ENCODE measurements at regions not wholly inside any gene's neighbourhood (a gene's known extent, or its start where the extent isn't known, plus 50 kb on each side); places are given as distances from the start of the nearest gene placed in this dataset.

DNA sequence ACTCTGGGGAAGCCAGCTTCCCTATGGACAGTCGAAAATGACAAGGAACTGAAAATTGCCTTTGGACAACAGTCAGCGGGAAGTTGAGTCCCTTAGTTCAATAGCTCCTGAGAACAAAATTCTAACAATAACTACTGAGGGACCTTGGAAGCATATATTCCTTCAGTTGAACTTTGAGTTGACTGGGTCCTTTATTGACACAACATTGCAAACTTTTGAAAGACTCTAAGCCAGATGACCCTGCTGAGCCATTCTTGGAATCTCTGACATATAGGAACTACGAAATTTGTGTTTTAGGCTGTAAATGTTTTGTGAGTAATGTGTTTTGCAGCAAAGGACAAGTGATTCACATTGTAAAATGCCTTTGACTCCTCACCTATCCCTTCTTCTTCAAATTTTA is 548.8 kb upstream of the LCORL start:
- no peak for DNase-seq (ENCODE audit: low spot score)

DNA sequence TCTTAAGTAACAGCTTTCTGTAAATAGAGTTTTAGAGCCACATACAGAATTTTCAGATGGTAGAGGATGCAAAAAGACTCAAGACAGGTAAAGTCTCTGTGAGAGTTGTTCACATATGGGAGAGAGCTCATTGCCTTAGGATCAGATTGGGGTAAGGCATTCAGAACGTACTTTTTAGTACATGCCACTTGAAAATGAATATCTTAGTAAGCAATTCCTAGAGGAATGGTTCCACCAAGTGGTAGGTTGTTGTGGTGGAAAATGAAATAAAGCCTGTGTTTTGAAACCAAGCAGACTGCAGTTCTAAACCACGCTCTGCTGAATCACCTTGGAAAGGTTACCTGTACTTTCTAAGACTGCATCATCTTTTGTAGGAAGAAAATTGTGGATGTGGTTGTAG is 547.0 kb upstream of the LCORL start:
- DNase-seq (ENCODE audit: low spot score): no peak

- DNase-seq (ENCODE audit: low spot score): no peak
Measured at GRCh38 chr4:18566970-18567799, 545.6 kb upstream of the LCORL start.

DNA sequence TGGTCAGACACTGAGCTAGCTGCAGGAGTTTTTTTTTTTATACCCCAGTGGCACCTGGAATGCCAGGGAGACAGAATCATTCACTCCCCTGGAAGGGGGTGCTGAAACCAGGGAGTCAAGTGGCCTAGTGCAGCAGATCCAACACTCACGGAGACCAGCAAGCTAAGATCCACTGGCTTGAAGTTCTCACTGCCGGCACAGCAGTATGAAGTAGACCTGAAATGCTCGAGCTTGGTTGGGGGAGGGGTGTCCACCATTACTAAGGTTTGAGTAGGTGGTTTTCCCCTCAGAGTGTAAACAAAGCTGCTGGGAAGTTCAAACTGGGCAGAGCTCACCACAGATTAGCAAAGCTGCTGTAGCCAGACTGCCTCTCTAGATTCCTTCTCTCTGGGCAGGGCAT is 537.9 kb upstream of the LCORL start:
- no peak for DNase-seq (ENCODE audit: low spot score)

- no peak for DNase-seq (ENCODE audit: low spot score)
Measured at GRCh38 chr4:18556402-18556801, 534.8 kb upstream of the LCORL start.

GRCh38 chr4:18540349-18540748 is 518.8 kb upstream of the LCORL start:
- DNase-seq (ENCODE audit: low spot score): no peak

DNA sequence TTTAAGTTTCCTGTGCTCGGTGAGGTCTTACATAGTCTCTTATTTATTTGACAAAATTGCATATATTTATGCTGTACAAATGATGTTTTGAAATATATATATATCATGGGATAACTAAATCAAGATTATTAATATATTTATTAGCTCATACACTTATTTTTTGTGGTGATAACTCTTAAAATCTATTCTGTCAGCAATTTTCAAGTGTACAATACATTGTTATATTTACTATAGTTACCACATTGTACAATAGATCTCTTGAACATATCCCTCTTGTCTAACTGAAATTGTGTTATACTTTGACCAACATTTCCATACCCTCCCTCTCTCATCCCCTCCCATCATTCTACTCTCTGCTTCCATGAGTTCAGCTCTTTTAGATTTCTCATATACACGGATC is 516.6 kb upstream of the LCORL start:
- no peak for DNase-seq (ENCODE audit: low spot score)

GRCh38 chr4:18536428-18536827 is 514.9 kb upstream of the LCORL start:
- DNase-seq (ENCODE audit: low spot score): no peak

DNA sequence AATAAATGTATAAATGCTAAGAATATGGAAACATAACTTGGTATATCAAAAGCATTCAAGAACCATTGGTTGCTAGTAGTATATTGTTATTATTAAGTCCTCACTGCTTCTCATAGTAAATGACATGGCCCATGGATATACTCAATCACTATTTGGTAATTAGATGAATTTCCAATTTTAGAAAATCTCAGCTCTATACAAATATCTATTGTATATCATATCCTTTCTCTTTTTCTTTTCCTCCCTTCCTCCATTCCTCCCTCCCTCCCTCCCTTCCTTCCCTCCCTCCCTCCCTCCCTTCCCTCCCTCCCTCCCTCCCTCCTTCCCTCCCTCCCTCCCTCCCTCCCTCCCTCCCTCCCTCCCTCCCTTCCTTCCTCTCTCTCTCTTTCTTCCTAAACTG is 514.4 kb upstream of the LCORL start:
- no peak for DNase-seq (ENCODE audit: low spot score)

DNA sequence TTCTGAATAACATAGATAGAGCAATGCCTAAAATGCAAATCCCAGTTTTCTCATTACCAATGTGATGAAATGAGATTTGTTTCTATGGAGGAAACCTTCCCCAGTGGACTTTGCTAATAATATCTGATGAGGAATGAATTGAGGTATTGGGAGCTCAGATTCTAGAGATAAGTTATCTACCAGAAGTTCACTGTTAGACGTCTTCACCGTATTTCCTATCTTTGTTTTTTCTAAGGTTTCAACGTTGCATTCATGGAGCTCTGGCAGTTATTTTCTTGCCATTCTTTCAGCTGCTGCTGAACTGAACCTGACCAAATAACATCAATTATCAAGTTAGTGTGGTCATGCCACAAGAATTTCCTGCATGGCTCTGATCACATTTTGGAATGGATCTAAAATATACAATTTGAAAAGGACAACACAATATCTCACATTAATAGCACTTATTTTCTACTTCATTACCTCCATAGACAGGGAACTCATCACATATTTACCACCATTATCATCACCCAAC is 511.8 kb upstream of the LCORL start:
- DNase-seq (ENCODE audit: low spot score): no peak

DNA sequence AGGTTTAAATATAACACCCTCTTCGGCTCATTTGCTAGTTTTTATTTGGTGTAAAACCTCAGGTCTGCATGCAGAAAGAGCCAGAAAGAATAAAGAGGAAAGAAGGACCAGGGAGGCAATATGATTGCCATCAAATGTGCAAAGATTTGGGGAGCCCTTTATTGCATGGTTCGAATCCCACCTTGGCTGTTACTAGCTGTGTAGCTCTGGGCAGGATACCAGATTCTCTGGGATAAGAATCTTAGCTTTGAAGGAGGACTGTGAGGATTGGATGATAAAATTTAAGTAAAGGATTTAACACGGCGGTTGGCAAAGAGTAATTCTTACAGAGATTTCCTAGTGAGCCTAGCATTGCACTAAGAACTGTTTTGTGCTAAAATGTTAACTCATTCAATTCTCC is 510.2 kb upstream of the LCORL start:
- no peak for DNase-seq (ENCODE audit: low spot score)

DNA sequence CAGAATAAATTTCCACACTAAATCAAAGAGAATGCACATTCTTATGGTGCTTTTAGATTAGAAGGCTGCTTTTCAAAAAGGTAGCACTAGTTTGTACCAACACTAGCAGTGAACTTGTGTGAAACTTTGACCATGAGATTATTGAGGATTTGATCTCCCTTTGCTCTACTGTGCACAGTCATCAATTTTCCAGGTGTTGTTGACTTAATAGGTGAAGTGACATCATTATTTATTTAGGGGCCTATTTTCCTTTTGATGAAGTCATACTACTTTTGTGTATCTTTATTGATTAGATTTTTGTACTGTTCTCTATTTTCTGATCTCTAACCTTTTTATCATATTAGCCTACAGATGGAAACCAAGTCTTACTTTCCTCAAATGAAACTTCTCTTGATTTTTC is 507.9 kb upstream of the LCORL start:
- no peak for DNase-seq (ENCODE audit: low spot score)

DNA sequence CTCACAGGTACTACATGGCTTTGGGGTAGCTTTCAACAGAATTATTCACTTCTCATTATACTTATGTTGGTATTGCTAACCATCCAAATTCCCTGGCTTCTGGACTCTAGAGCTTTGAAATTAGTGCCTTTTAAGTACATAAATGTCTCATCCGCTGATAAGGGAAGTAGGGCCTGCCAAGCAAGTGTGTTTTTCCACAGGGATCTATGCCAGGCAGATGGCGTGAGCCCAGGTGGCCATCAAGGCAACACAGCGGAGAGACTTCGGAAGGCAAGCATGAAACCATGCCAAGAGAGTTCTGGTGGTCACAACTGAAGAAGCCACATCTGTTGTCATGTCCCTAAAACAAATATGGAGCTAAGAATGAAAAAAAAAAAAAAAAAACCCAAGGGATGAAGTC is 503.1 kb upstream of the LCORL start:
- DNase-seq (ENCODE audit: low spot score): no peak

GRCh38 chr4:18518098-18518497 is 496.5 kb upstream of the LCORL start:
- no peak for DNase-seq (ENCODE audit: low spot score)

GRCh38 chr4:18513861-18514260 is 492.3 kb upstream of the LCORL start:
- DNase-seq (ENCODE audit: low spot score): no peak

- no peak for DNase-seq (ENCODE audit: low spot score)
Measured at GRCh38 chr4:18512718-18513117, 491.2 kb upstream of the LCORL start.

DNA sequence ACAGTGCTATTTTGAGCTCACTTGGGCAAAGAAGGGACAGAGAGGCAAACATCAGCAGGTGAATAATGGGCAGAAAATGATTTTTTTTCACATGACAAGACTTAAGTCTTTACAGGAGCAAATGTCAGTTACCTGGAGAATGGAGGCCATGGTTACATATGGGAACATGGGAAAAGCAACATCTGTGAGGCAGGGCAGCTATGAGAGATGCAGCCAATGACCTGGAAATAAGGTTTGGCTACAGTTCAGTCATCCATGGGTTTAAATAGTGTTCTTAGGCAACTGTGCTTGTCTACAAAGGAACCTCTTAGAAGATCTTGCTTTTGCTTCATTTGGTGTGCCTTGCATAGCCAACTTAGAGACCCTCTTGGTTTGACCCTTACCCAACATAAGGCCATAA is 490.2 kb upstream of the LCORL start:
- no peak for DNase-seq (ENCODE audit: low spot score)

DNA sequence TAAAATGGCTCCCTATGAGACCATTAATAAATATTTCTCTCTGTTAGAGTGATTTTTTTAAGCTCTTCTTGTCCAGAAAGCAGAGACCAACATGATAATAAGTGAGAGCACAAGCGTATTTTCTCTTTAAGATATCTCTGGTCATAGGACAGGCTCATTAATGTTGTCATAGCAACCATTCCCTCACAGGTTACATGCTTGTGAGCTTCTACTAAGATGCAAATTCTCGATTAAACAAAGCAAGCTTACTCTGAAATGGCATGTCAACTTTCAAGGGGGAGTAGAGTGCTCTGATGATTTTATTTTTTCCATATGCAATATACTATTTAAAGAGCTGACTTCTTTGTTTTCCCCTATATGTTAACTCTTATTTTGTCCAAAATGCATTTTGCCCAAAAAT is 487.2 kb upstream of the LCORL start:
- no peak for DNase-seq (ENCODE audit: low spot score)

DNA sequence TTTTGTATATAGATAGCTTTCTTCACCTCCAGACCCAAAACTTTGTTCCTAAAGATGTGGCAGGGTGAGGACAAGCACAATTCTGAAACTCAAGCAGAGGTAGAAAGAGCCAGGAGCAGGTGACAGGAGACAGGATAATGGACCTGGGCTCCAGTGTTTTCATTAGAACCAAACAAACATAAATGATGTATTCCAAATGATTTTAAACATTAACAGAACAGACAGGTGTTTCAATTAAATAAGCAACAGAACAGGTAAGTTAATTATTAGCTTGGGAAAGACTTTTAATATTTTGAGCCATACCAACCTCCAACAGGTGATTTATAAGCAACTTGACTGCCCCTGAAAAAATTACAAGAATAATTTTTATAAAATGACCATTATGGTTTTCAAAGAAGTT is 459.4 kb upstream of the LCORL start:
- no peak for DNase-seq (ENCODE audit: low spot score)

- DNase-seq (ENCODE audit: low spot score): no peak
Measured at GRCh38 chr4:18480342-18480741, 458.8 kb upstream of the LCORL start.

DNA sequence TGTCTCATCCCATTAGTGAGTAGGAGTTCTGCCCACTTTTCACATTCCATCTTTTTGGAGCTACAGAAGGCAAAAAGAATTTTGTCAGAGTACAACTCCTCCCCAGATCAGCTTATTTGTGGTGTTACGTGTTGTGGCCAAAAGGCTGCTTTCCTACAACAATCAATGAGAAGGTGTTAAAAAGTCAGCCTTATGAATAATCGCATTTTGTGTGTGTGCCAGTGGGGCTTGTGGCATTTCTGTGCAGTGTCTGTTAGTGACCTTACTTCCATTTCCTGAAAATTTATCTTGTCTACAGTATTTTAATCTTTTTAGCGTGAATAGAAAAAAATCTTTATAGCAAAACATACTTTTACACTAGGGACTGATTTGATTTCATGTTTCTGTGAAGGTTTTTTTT is 458.3 kb upstream of the LCORL start:
- no peak for DNase-seq (ENCODE audit: low spot score)

- DNase-seq (ENCODE audit: low spot score): no peak
Measured at GRCh38 chr4:18463987-18464559, 442.5 kb upstream of the LCORL start.

DNA sequence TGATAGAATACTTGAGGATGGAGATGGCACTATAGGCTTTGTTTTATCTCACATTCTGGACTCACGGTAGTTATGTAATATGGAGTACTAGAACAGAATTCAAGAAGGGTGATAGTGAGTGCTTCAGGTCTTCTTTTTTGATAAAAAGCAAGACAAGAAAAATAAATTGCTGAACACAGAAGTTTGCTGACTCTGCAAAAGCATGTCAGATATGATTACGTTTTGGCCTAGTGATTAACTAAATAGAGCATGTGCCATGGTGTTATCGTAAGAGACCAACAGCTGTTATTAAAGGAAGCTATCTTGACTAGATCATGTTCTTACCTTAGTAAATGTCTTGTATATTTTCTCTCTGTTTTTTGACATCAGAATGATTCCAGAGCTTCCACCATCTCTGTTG is 436.9 kb upstream of the LCORL start:
- DNase-seq (ENCODE audit: low spot score): no peak

DNA sequence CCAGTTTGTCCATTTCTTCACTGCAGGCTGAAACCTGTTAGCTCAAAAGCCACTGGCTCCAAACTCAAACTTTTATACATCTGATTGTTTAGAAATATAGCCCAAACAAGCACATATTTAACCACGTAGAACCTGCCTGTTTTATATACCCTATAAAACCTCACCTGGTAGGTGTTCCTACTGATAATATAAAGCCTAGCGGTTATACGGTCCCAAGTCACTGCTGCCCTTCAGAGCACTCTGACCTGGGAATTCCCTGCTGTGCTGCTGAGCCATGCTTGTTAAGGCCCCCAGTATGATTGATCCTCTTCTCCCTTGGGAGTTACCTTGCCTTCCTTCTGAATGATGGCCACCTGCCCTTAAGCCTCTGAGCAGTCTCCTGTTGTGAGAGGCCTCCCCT is 432.8 kb upstream of the LCORL start:
- DNase-seq (ENCODE audit: low spot score): no peak
